ENCODE measurements at regions not wholly inside any gene's neighbourhood (a gene's known extent, or its start where the extent isn't known, plus 50 kb on each side); places are given as distances from the start of the nearest gene placed in this dataset.

- Histone ChIP-seq H3K9me3 (no peaks in the 10 kb centered on the region), H3K9ac (ENCODE audit: low read depth in 2 of 2, low read length in 2 of 2) (no peak overlapping the region), H3K36me3 (no peaks in the 10 kb centered on the region), H3K27me3 (no peaks in the 10 kb centered on the region), H3K4me1 (no peaks in the 10 kb centered on the region), H3K4me3 (no peak overlapping the region), H3K27ac (no peak overlapping the region)
- DNase-seq, result no peak
- TF ChIP-seq CTCF (IDR thresholded peaks at IDR 0.05), result no peak
- intact Hi-C loops (cut with DNase I), result loop anchor here (5.0 kb wide), 2 partner anchors 432 to 652 kb away; partner anchors contain the start of gene SIPA1L1
These were observed 177.7 kb upstream of the RGS6 start for GRCh38 chr14:71754422-71755095.

GRCh38 chr14:71758229-71758951 lies 173.8 kb upstream of the RGS6 start:
- Histone ChIP-seq H3K9ac (ENCODE audit: low read depth in 2 of 2, low read length in 2 of 2) (no peak overlapping the region), H3K27ac (no peak overlapping the region), H3K4me1 (no peaks in the 10 kb centered on the region), H3K9me3 (no peaks in the 10 kb centered on the region), H3K4me3 (no peak overlapping the region), H3K36me3 (no peaks in the 10 kb centered on the region), H3K27me3 (no peaks in the 10 kb centered on the region)
- intact Hi-C loops (cut with DNase I), result no loop called here
- no peak for TF ChIP-seq CTCF (IDR thresholded peaks at IDR 0.05)
- no peak for DNase-seq

- no peak for TF ChIP-seq CTCF (IDR thresholded peaks at IDR 0.05)
- no peak overlapping the region for H3K9ac ChIP-seq (ENCODE audit: low read depth in 2 of 2, low read length in 2 of 2)
- intact Hi-C loops (cut with DNase I), result no loop called here
- no peaks in the 10 kb centered on the region for H3K27me3 ChIP-seq
- H3K9me3 ChIP-seq, result no peaks in the 10 kb centered on the region
- DNase-seq, result no peak
- H3K27ac ChIP-seq, result no peak overlapping the region
- H3K4me1 ChIP-seq, result no peaks in the 10 kb centered on the region
- H3K4me3 ChIP-seq, result no peak overlapping the region
- no peaks in the 10 kb centered on the region for H3K36me3 ChIP-seq
These were observed 169.7 kb upstream of the RGS6 start for GRCh38 chr14:71762575-71762974.

GRCh38 chr14:71764701-71765382 lies 167.4 kb upstream of the RGS6 start:
- H3K4me3 ChIP-seq, result no peak overlapping the region
- no peak overlapping the region for H3K27ac ChIP-seq
- H3K9ac ChIP-seq (ENCODE audit: low read depth in 2 of 2, low read length in 2 of 2), result no peak overlapping the region
- no peak for TF ChIP-seq CTCF (IDR thresholded peaks at IDR 0.05)
- H3K4me1 ChIP-seq, result no peaks in the 10 kb centered on the region
- no peaks in the 10 kb centered on the region for H3K36me3 ChIP-seq
- no peaks in the 10 kb centered on the region for H3K27me3 ChIP-seq
- DNase-seq, result no peak
- H3K9me3 ChIP-seq, result no peaks in the 10 kb centered on the region
- intact Hi-C loops (cut with DNase I), result no loop called here

- DNase-seq, result no peak
- no peaks in the 10 kb centered on the region for H3K4me1 ChIP-seq
- no peak overlapping the region for H3K27ac ChIP-seq
- no peak overlapping the region for H3K9ac ChIP-seq (ENCODE audit: low read depth in 2 of 2, low read length in 2 of 2)
- H3K36me3 ChIP-seq, result no peaks in the 10 kb centered on the region
- H3K4me3 ChIP-seq, result no peak overlapping the region
- intact Hi-C loops (cut with DNase I), result no loop called here
- H3K9me3 ChIP-seq, result no peaks in the 10 kb centered on the region
- no peak for TF ChIP-seq CTCF (IDR thresholded peaks at IDR 0.05)
- no peaks in the 10 kb centered on the region for H3K27me3 ChIP-seq
These were observed 166.7 kb upstream of the RGS6 start for GRCh38 chr14:71765505-71765904.

Data from colonic mucosa (tissue), 4 donors.